Naive thymus-derived CD4-positive, alpha-beta T cell (primary cell): ENCODE measurements at regions not wholly inside any gene's neighbourhood (a gene's known extent, or its start where the extent isn't known, plus 50 kb on each side); places are given as distances from the start of the nearest gene placed in this dataset.

Source experiments
- ATAC-seq: fragments of 150-1000 bp; cut with Tn5 transposase; 2 replicates; pipeline ENCODE4 v1.10.0; 2021; ENCODE audit warnings: mild to moderate bottlenecking, moderate library complexity
- CTCF ChIA-PET: fragments of 350-600 bp; sonication (Branson Sonifier 250); formaldehyde crosslinking; loops from one replicate; lab custom pipeline; 2021; ENCODE audit warnings: antibody characterized with exemption; lab: Charles Lee
- POLR2A ChIA-PET: fragments of 350-600 bp; sonication (Branson Sonifier 250); formaldehyde crosslinking; loops from one replicate; lab custom pipeline; 2021; ENCODE audit warnings: antibody characterized with exemption, inconsistent platforms; lab: Charles Lee
- DNase-seq, 9 donors: peaks; one replicate each; pipeline versions ENCODE4 v3.0.0 to v3.0.0-alpha.2; 2020 to 2022; ENCODE audit warnings: mixed read lengths in 1 of 9
- H3K27ac ChIP-seq: one replicate; pipeline ENCODE4 v1.7.0; 2013; ENCODE audit warnings: mild to moderate bottlenecking, low read depth, low read length, moderate library complexity
- H3K27me3 ChIP-seq, 2 donors: one replicate each; pipeline ENCODE4 v1.7.0; 2013; ENCODE audit warnings: low read length in 2 of 2, mild to moderate bottlenecking in 2 of 2, moderate library complexity in 2 of 2; ENCODE audit not compliant: control insufficient read depth in 2 of 2, insufficient read depth in 2 of 2
- H3K36me3 ChIP-seq, 3 experiments: 1 replicate in 2 of 3; 2 replicates in 1 of 3; pipeline ENCODE4 v1.7.0; 2013; ENCODE audit warnings: low read length in 3 of 3, mild to moderate bottlenecking in 3 of 3, moderate library complexity in 1 of 3; ENCODE audit not compliant: insufficient read depth in 3 of 3, control insufficient read depth in 2 of 3
- H3K4me1 ChIP-seq, 2 donors: one replicate each; pipeline ENCODE4 v1.7.0; 2013; ENCODE audit warnings: low read length in 2 of 2, mild to moderate bottlenecking in 2 of 2, moderate library complexity in 1 of 2; ENCODE audit not compliant: control insufficient read depth in 2 of 2, insufficient read depth in 2 of 2
- H3K4me3 ChIP-seq: 2 replicates; pipeline ENCODE4 v1.7.0; 2013; ENCODE audit warnings: mild to moderate bottlenecking, low read length
- H3K9me3 ChIP-seq, 3 experiments: 1 replicate in 2 of 3; 2 replicates in 1 of 3; pipeline ENCODE4 v1.7.0; 2013; ENCODE audit warnings: low read length in 3 of 3; ENCODE audit not compliant: control insufficient read depth in 2 of 3
- H3K27ac Mint-ChIP-seq, 9 donors: one replicate each; pipeline ENCODE4 v1.8.0; 2020 to 2022; ENCODE audit warnings: mixed read lengths in 9 of 9, mild to moderate bottlenecking in 8 of 9, moderate library complexity in 5 of 9, inconsistent platforms in 2 of 9
- H3K27me3 Mint-ChIP-seq, 5 donors: one replicate each; pipeline ENCODE4 v1.8.0; 2021 to 2022; ENCODE audit warnings: mixed read lengths in 5 of 5, mild to moderate bottlenecking in 1 of 5
- H3K36me3 Mint-ChIP-seq, 5 donors: one replicate each; pipeline ENCODE4 v1.8.0; 2020 to 2022; ENCODE audit warnings: mixed read lengths in 5 of 5, mild to moderate bottlenecking in 3 of 5, inconsistent platforms in 1 of 5
- H3K4me1 Mint-ChIP-seq, 7 donors: one replicate each; pipeline ENCODE4 v1.8.0; 2020 to 2022; ENCODE audit warnings: mixed read lengths in 7 of 7, mild to moderate bottlenecking in 3 of 7, inconsistent platforms in 1 of 7
- H3K4me3 Mint-ChIP-seq, 10 donors: one replicate each; pipeline ENCODE4 v1.8.0; 2020 to 2022; ENCODE audit warnings: mild to moderate bottlenecking in 10 of 10, mixed read lengths in 10 of 10, moderate library complexity in 6 of 10, inconsistent platforms in 2 of 10
- H3K9me3 Mint-ChIP-seq, 11 donors: one replicate each; pipeline ENCODE4 v1.8.0; 2020 to 2022; ENCODE audit warnings: mixed read lengths in 11 of 11, mild to moderate bottlenecking in 4 of 11, inconsistent platforms in 1 of 11, moderate library complexity in 1 of 11
- intact Hi-C, 2 donors: fragments of 100-400 bp; cut with micrococcal nuclease; formaldehyde crosslinking; loops; one replicate each; pipeline ENCODE4 v1.15.1; 2023

GRCh38 chr16:48013491-48013901 lies 142.3 kb downstream of the ABCC12 start:
- no peak overlapping the region for H3K27ac Mint-ChIP-seq
- no peak for ATAC-seq
- H3K27me3 Mint-ChIP-seq: peaks cover 0 to 8% (median 0%) of the 10 kb centered on the region in 5 donors
- peaks cover 0 to 19% (median 9%) of the 10 kb centered on the region in 11 donors for H3K9me3 Mint-ChIP-seq
- H3K4me1 Mint-ChIP-seq: no peaks in the 10 kb centered on the region
- H3K27ac ChIP-seq: no peak overlapping the region
- H3K4me3 ChIP-seq: no peak overlapping the region
- H3K36me3 ChIP-seq: no peaks in the 10 kb centered on the region
- H3K27me3 ChIP-seq: no peaks in the 10 kb centered on the region
- no peak overlapping the region for H3K4me3 Mint-ChIP-seq
- no peaks in the 10 kb centered on the region for H3K4me1 ChIP-seq
- peaks cover 0 to 4% (median 0%) of the 10 kb centered on the region in 5 donors for H3K36me3 Mint-ChIP-seq
- ChIA-PET CTCF (no interaction called here), POLR2A (no interaction called here)
- no peak for DNase-seq
- intact Hi-C loops: no loop called here
- no peaks in the 10 kb centered on the region for H3K9me3 ChIP-seq

GRCh38 chr16:48011878-48012658 lies 143.7 kb downstream of the ABCC12 start:
- ChIA-PET CTCF (no interaction called here), POLR2A (no interaction called here)
- Mint-ChIP-seq H3K27me3 (peaks cover 0 to 8% (median 0%) of the 10 kb centered on the region in 5 donors), H3K9me3 (peaks cover 0 to 19% (median 11%) of the 10 kb centered on the region in 11 donors), H3K36me3 (peaks cover 0 to 4% (median 0%) of the 10 kb centered on the region in 5 donors), H3K27ac (no peak overlapping the region), H3K4me1 (no peaks in the 10 kb centered on the region), H3K4me3 (no peak overlapping the region)
- no peak for ATAC-seq
- H3K27me3 ChIP-seq: no peaks in the 10 kb centered on the region
- no peaks in the 10 kb centered on the region for H3K36me3 ChIP-seq
- no peak overlapping the region for H3K4me3 ChIP-seq
- no peak overlapping the region for H3K27ac ChIP-seq
- no peak for DNase-seq
- no peaks in the 10 kb centered on the region for H3K9me3 ChIP-seq
- no peaks in the 10 kb centered on the region for H3K4me1 ChIP-seq
- intact Hi-C loops: no loop called here

- H3K27ac Mint-ChIP-seq: no peak overlapping the region
- CTCF ChIA-PET: no interaction called here
- intact Hi-C loops: no loop called here
These were observed 144.3 kb downstream of the ABCC12 start for GRCh38 chr16:48011466-48011865.

GRCh38 chr16:48008011-48008525 lies 147.7 kb downstream of the ABCC12 start:
- H3K27ac ChIP-seq: no peak overlapping the region
- H3K27me3 ChIP-seq: no peaks in the 10 kb centered on the region
- DNase-seq (no peak), ATAC-seq (no peak)
- Mint-ChIP-seq H3K4me3 (no peak overlapping the region), H3K27ac (no peak overlapping the region), H3K27me3 (peaks cover 0 to 14% (median 5%) of the 10 kb centered on the region in 5 donors), H3K36me3 (peaks cover 0 to 4% (median 0%) of the 10 kb centered on the region in 5 donors), H3K9me3 (peaks cover 0 to 16% (median 6%) of the 10 kb centered on the region in 11 donors), H3K4me1 (no peaks in the 10 kb centered on the region)
- ChIA-PET CTCF (no interaction called here), POLR2A (no interaction called here)
- no peak overlapping the region for H3K4me3 ChIP-seq
- no peaks in the 10 kb centered on the region for H3K4me1 ChIP-seq
- H3K36me3 ChIP-seq: no peaks in the 10 kb centered on the region
- intact Hi-C loops: no loop called here
- no peaks in the 10 kb centered on the region for H3K9me3 ChIP-seq

More at GRCh38 chr16:48011466-48011865, 144.3 kb downstream of the ABCC12 start:
- DNase-seq (no peak), ATAC-seq (no peak)
- Mint-ChIP-seq H3K9me3 (peaks cover 0 to 19% (median 11%) of the 10 kb centered on the region in 11 donors), H3K4me1 (no peaks in the 10 kb centered on the region), H3K4me3 (no peak overlapping the region), H3K36me3 (peaks cover 0 to 4% (median 0%) of the 10 kb centered on the region in 5 donors), H3K27me3 (peaks cover 0 to 8% (median 0%) of the 10 kb centered on the region in 5 donors)
- Histone ChIP-seq H3K9me3 (no peaks in the 10 kb centered on the region), H3K27me3 (no peaks in the 10 kb centered on the region), H3K4me3 (no peak overlapping the region), H3K36me3 (no peaks in the 10 kb centered on the region), H3K27ac (no peak overlapping the region), H3K4me1 (no peaks in the 10 kb centered on the region)
- POLR2A ChIA-PET: no interaction called here

- H3K27ac Mint-ChIP-seq: no peak overlapping the region
- Histone ChIP-seq H3K27ac (no peak overlapping the region), H3K4me3 (no peak overlapping the region), H3K9me3 (no peaks in the 10 kb centered on the region), H3K27me3 (no peaks in the 10 kb centered on the region), H3K36me3 (no peaks in the 10 kb centered on the region), H3K4me1 (no peaks in the 10 kb centered on the region)
- H3K36me3 Mint-ChIP-seq: peaks cover 0 to 3% (median 0%) of the 10 kb centered on the region in 5 donors
- H3K9me3 Mint-ChIP-seq: peaks cover 0 to 9% (median 4%) of the 10 kb centered on the region in 11 donors
- H3K4me3 Mint-ChIP-seq: no peak overlapping the region
- peaks cover 0 to 13% (median 5%) of the 10 kb centered on the region in 5 donors for H3K27me3 Mint-ChIP-seq
- ChIA-PET CTCF (no interaction called here), POLR2A (no interaction called here)
- intact Hi-C loops: no loop called here
- no peaks in the 10 kb centered on the region for H3K4me1 Mint-ChIP-seq
- no peak for ATAC-seq
- DNase-seq: no peak
These were observed 151.6 kb downstream of the ABCC12 start for GRCh38 chr16:48004141-48004695.

- CTCF ChIA-PET: no interaction called here
These were observed 152.4 kb downstream of the ABCC12 start for GRCh38 chr16:48003206-48003907.

More at GRCh38 chr16:48003206-48003907, 152.4 kb downstream of the ABCC12 start:
- no peak overlapping the region for H3K4me3 ChIP-seq
- peaks cover 0 to 13% (median 5%) of the 10 kb centered on the region in 5 donors for H3K27me3 Mint-ChIP-seq
- no peak overlapping the region for H3K27ac Mint-ChIP-seq
- intact Hi-C loops: no loop called here
- DNase-seq (no peak), ATAC-seq (no peak)
- no peaks in the 10 kb centered on the region for H3K36me3 ChIP-seq
- H3K9me3 ChIP-seq: no peaks in the 10 kb centered on the region
- no peaks in the 10 kb centered on the region for H3K27me3 ChIP-seq
- no peaks in the 10 kb centered on the region for H3K4me1 ChIP-seq
- H3K4me1 Mint-ChIP-seq: no peaks in the 10 kb centered on the region
- H3K4me3 Mint-ChIP-seq: no peak overlapping the region
- peaks cover 0 to 3% (median 0%) of the 10 kb centered on the region in 5 donors for H3K36me3 Mint-ChIP-seq
- POLR2A ChIA-PET: no interaction called here
- H3K27ac ChIP-seq: no peak overlapping the region
- H3K9me3 Mint-ChIP-seq: peaks cover 0 to 9% (median 4%) of the 10 kb centered on the region in 11 donors
